CD14-positive monocyte (primary cell): ENCODE measurements at regions not wholly inside any gene's neighbourhood (a gene's known extent, or its start where the extent isn't known, plus 50 kb on each side); places are given as distances from the start of the nearest gene placed in this dataset.

Experiments
- DNase-seq, 3 donors: peaks; one replicate each; pipeline ENCODE4 v3.0.0-alpha.2; 2011 to 2022
- H2AFZ ChIP-seq: 2 replicates; pipeline ENCODE4 v1.6.0; 2012; ENCODE audit warnings: mild to moderate bottlenecking, low read depth, low read length, inconsistent platforms; ENCODE audit not compliant: insufficient read depth, poor library complexity, severe bottlenecking
- H3K27ac ChIP-seq, 2 donors: 1 replicate in 1 of 2; 2 replicates in 1 of 2; pipeline ENCODE4 v1.5.1; 2012 to 2013; ENCODE audit warnings: low read length in 2 of 2, control low read depth in 1 of 2, inconsistent platforms in 1 of 2, low read depth in 1 of 2, mild to moderate bottlenecking in 1 of 2
- H3K27me3 ChIP-seq, 2 donors: one replicate each; pipeline versions ENCODE4 v1.6.0 to v1.6.1; 2011 to 2013; ENCODE audit warnings: low read length in 2 of 2; ENCODE audit not compliant: control insufficient read depth in 2 of 2, insufficient read depth in 2 of 2
- H3K36me3 ChIP-seq, 2 donors: replicated peaks in 1 of 2; 1 replicate in 1 of 2; 2 replicates in 1 of 2; pipeline versions ENCODE4 v1.5.1 to v1.6.1; 2012 to 2013; ENCODE audit warnings: low read length in 2 of 2, control low read depth in 1 of 2, inconsistent platforms in 1 of 2, mild to moderate bottlenecking in 1 of 2; ENCODE audit not compliant: insufficient read depth in 2 of 2, control insufficient read depth in 1 of 2
- H3K4me1 ChIP-seq, 2 donors: 1 replicate in 1 of 2; 2 replicates in 1 of 2; pipeline versions ENCODE4 v1.5.1 to v1.6.1; 2012 to 2013; ENCODE audit warnings: low read length in 2 of 2, control low read depth in 1 of 2, inconsistent platforms in 1 of 2, mild to moderate bottlenecking in 1 of 2, moderate library complexity in 1 of 2; ENCODE audit not compliant: insufficient read depth in 2 of 2, control insufficient read depth in 1 of 2
- H3K4me2 ChIP-seq: replicated peaks from 2 replicates; pipeline ENCODE3; 2012; ENCODE audit warnings: low read length, moderate library complexity, mild to moderate bottlenecking; ENCODE audit not compliant: poor library complexity, severe bottlenecking; ENCODE audit errors: extremely low read depth
- H3K4me3 ChIP-seq, 3 experiments: fragments of 200-600 bp in 1 of 3; sonication (generic) in 1 of 3; replicated peaks in 1 of 3; 1 replicate in 2 of 3; 2 replicates in 1 of 3; pipeline ENCODE4 v1.5.1; 2011 to 2013; ENCODE audit warnings: low read length in 3 of 3, mild to moderate bottlenecking in 3 of 3, control low read depth in 2 of 3, low read depth in 2 of 3, inconsistent platforms in 1 of 3, moderate library complexity in 1 of 3
- H3K79me2 ChIP-seq: 2 replicates; pipeline ENCODE4 v1.6.0; 2012; ENCODE audit warnings: mild to moderate bottlenecking, control low read depth, inconsistent platforms, low read length, moderate library complexity; ENCODE audit not compliant: insufficient read depth
- H3K9ac ChIP-seq: 2 replicates; pipeline ENCODE4 v1.6.0; 2017; ENCODE audit warnings: low read length, mild to moderate bottlenecking; ENCODE audit not compliant: insufficient read depth, poor library complexity, severe bottlenecking
- H3K9me3 ChIP-seq, 2 donors: replicated peaks in 1 of 2; 1 replicate in 1 of 2; 2 replicates in 1 of 2; pipeline versions ENCODE4 v1.5.1 to v1.6.1; 2012 to 2013; ENCODE audit warnings: low read length in 2 of 2, control low read depth in 1 of 2; ENCODE audit not compliant: control insufficient read depth in 1 of 2, insufficient read depth in 1 of 2
- H4K20me1 ChIP-seq: 2 replicates; pipeline ENCODE4 v1.6.0; 2012; ENCODE audit warnings: mild to moderate bottlenecking, low read length, control low read depth, moderate library complexity; ENCODE audit not compliant: insufficient read depth
- H3K27ac Mint-ChIP-seq, 7 donors: one replicate each; pipeline ENCODE4 v1.8.0; 2020; ENCODE audit warnings: mild to moderate bottlenecking in 7 of 7, mixed read lengths in 7 of 7, moderate library complexity in 6 of 7, inconsistent platforms in 2 of 7
- H3K27me3 Mint-ChIP-seq, 3 donors: one replicate each; pipeline ENCODE4 v1.8.0; 2021 to 2022; ENCODE audit warnings: low read depth in 3 of 3, mild to moderate bottlenecking in 3 of 3, mixed read lengths in 3 of 3, moderate library complexity in 3 of 3, inconsistent platforms in 1 of 3
- H3K36me3 Mint-ChIP-seq, 2 donors: one replicate each; pipeline ENCODE4 v1.8.0; 2020; ENCODE audit warnings: mixed read lengths in 2 of 2, inconsistent platforms in 1 of 2, mild to moderate bottlenecking in 1 of 2
- H3K4me1 Mint-ChIP-seq: one replicate; pipeline ENCODE4 v1.8.0; 2020; ENCODE audit warnings: mild to moderate bottlenecking, mixed read lengths
- H3K4me3 Mint-ChIP-seq, 2 donors: one replicate each; pipeline ENCODE4 v1.8.0; 2020; ENCODE audit warnings: mild to moderate bottlenecking in 2 of 2, mixed read lengths in 2 of 2, moderate library complexity in 1 of 2
- H3K9me3 Mint-ChIP-seq, 7 donors: one replicate each; pipeline ENCODE4 v1.8.0; 2020 to 2022; ENCODE audit warnings: mixed read lengths in 7 of 7, mild to moderate bottlenecking in 6 of 7, moderate library complexity in 6 of 7, inconsistent platforms in 2 of 7
- CTCF ChIP-seq: fragments of 200-600 bp; IDR thresholded peaks from one replicate; pipeline ENCODE4 v1.8.0; 2022; ENCODE audit warnings: antibody characterized with exemption, mild to moderate bottlenecking
- WGBS: methylation state at CpG from one replicate; pipeline ENCODE4 v1.1.5; 2013; ENCODE audit warnings: missing lambda C conversion rate; ENCODE audit not compliant: insufficient coverage; 5-methylcytosine and 5-hydroxymethylcytosine counted together
- intact Hi-C, 2 donors: fragments of 100-400 bp; cut with micrococcal nuclease; formaldehyde crosslinking; loops; one replicate each; pipeline versions ENCODE4 v1.15.0 to v1.15.1; 2023

- Mint-ChIP-seq H3K36me3 (no peaks in the 10 kb centered on the region), H3K4me1 (peaks cover 42% of the 10 kb centered on the region), H3K9me3 (peaks cover 0 to 25% (median 4%) of the 10 kb centered on the region in 7 donors), H3K27me3 (peaks cover 0 to 74% (median 9%) of the 10 kb centered on the region in 3 donors), H3K4me3 (peak overlapping the region; percentile 76 to 83), H3K27ac (peak overlapping the region in 6 of 7 donors; percentile 58 to 85 (median 72))
- no peaks in the 10 kb centered on the region for H3K9me3 ChIP-seq
- no peaks in the 10 kb centered on the region for H3K79me2 ChIP-seq
- peak overlapping the region; percentile 44 to 64 for H3K27ac ChIP-seq
- DNase-seq = no peak
- H3K4me2 ChIP-seq = peak overlapping the region; percentile 80
- TF ChIP-seq CTCF = no peak
- no peak overlapping the region for H2AFZ ChIP-seq
- H3K4me3 ChIP-seq = peak overlapping the region; percentile 32 to 77 (median 49)
- H3K36me3 ChIP-seq = no peaks in the 10 kb centered on the region
- WGBS = 0% methylated on average over 8 of the region's 38 CpGs
- H3K9ac ChIP-seq = peak overlapping the region; percentile 4
- H3K27me3 ChIP-seq = peaks cover 0 to 12% of the 10 kb centered on the region in 2 donors
- no peaks in the 10 kb centered on the region for H4K20me1 ChIP-seq
- peaks cover 64 to 90% of the 10 kb centered on the region in 2 donors for H3K4me1 ChIP-seq
- intact Hi-C loops = loop anchor here in 1 of 2 donors (2.0 kb wide), 1 partner anchor 14 kb away; no protein-coding TSS in a partner anchor
Observed at GRCh38 chrX:40154250-40154852, 56.6 kb upstream of the BCOR start.

DNA sequence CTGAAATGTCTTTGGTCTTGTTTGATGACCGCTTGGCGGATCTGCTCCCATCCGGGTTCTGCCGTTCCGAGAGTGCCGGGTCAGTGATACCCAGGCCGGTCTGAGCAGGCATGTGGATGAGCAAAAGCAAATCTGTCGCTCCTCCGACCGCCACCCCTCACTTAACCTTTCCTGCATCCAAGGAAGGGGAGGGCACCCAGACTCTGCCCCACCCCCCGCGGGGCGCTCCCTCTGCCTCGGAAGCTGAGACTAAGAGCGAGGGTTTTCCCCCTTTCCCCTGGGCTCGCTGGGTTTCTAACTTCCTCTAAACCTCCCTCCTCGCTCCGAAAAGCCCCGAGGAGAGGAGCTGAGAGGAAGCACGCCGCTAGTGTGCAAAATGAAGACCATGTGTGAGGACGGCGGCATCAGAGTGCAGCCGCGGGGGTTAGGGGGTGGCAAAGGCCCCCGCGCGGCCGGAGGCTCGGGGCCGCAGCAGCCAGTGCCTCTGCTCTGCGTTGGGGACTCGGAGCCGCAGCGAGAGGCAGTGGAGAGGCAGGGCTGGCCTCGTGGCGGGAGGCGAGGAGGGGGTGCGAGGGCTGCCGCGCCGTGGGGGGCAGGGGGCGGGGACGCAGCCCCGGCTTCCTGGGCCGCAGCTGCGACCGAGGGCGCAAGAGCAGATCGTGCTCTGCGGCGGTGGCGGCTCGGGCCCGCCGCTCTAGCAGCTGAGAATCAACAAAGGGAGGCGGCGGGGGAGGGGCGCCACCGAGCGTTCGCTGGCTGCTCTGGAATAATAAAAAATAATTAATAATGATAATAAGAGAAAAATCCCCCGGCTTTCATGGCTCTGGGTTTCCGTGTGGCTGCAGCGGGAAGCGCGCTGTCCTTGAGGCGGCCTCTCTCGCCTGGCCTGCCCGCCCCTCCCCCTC is 55.8 kb upstream of the BCOR start:
- Mint-ChIP-seq H3K9me3 (peaks cover 0 to 25% (median 2%) of the 10 kb centered on the region in 7 donors), H3K27me3 (peaks cover 0 to 75% (median 6%) of the 10 kb centered on the region in 3 donors), H3K36me3 (no peaks in the 10 kb centered on the region), H3K27ac (peak overlapping the region in 6 of 7 donors; percentile 42 to 82 (median 70)), H3K4me1 (peaks cover 48% of the 10 kb centered on the region), H3K4me3 (peak overlapping the region; percentile 78 to 83)
- under 1% methylated on average over 20 of the region's 70 CpGs for WGBS
- peaks cover 0 to 10% of the 10 kb centered on the region in 2 donors for H3K27me3 ChIP-seq
- peak overlapping the region; percentile 17 to 50 for H3K27ac ChIP-seq
- H4K20me1 ChIP-seq = no peaks in the 10 kb centered on the region
- peak; percentile 69 to 81 (median 72) for DNase-seq
- no peaks in the 10 kb centered on the region for H3K9me3 ChIP-seq
- H2AFZ ChIP-seq = peak overlapping the region; percentile 65
- H3K4me3 ChIP-seq = peak overlapping the region; percentile 15 to 77 (median 49)
- no peaks in the 10 kb centered on the region for H3K36me3 ChIP-seq
- no peak for TF ChIP-seq CTCF
- H3K4me2 ChIP-seq = peak overlapping the region; percentile 80
- H3K79me2 ChIP-seq = no peaks in the 10 kb centered on the region
- intact Hi-C loops = loop anchor here in 1 of 2 donors (2.0 kb wide), 1 partner anchor 15 kb away; no protein-coding TSS in a partner anchor
- peak overlapping the region; percentile 51 for H3K9ac ChIP-seq
- peaks cover 70 to 95% of the 10 kb centered on the region in 2 donors for H3K4me1 ChIP-seq
